WTC11 (cell line): ENCODE measurements at regions not wholly inside any gene's neighbourhood (a gene's known extent, or its start where the extent isn't known, plus 50 kb on each side); places are given as distances from the start of the nearest gene placed in this dataset.

ENCODE experiments used
- ATAC-seq: fragments of 200-7000 bp; cut with Tn5 transposase; 2 replicates; pipeline ENCODE4 v1.10.0; 2021; ENCODE audit warnings: mild to moderate bottlenecking, moderate library complexity
- CTCF ChIA-PET: fragments of 300-600 bp; sonication (Branson Sonifier 250); formaldehyde crosslinking; loops from one replicate; lab custom pipeline; 2021; ENCODE audit warnings: antibody characterized with exemption; lab: Charles Lee
- POLR2A ChIA-PET: fragments of 350-600 bp; sonication (Branson Sonifier 250); formaldehyde crosslinking; loops from one replicate; lab custom pipeline; 2021; ENCODE audit warnings: antibody characterized with exemption; lab: Charles Lee
- DNase-seq: peaks from one replicate; pipeline ENCODE4 v3.0.0; 2021; ENCODE audit warnings: low spot score
- H3K27ac Mint-ChIP-seq: 2 replicates; pipeline ENCODE4 v1.8.0; 2021; ENCODE audit warnings: mixed read lengths
- H3K27me3 Mint-ChIP-seq: 2 replicates; pipeline ENCODE4 v1.8.0; 2021; ENCODE audit warnings: low read depth, mild to moderate bottlenecking, moderate library complexity, mixed read lengths
- H3K36me3 Mint-ChIP-seq: 2 replicates; pipeline ENCODE4 v1.8.0; 2021; ENCODE audit warnings: mixed read lengths
- H3K4me1 Mint-ChIP-seq: 2 replicates; pipeline ENCODE4 v1.8.0; 2022; ENCODE audit warnings: mixed read lengths
- H3K4me3 Mint-ChIP-seq: 2 replicates; pipeline ENCODE4 v1.8.0; 2021; ENCODE audit warnings: mild to moderate bottlenecking, moderate library complexity, mixed read lengths
- H3K9me3 Mint-ChIP-seq: 2 replicates; pipeline ENCODE4 v1.8.0; 2021; ENCODE audit warnings: mixed read lengths
- AFF4 ChIP-seq: sonication (generic); formaldehyde crosslinking; IDR thresholded peaks from 2 replicates; pipeline ENCODE4 v1.8.1; 2023; ENCODE audit warnings: mild to moderate bottlenecking, missing genetic modification reagents, borderline replicate concordance
- CDX4 ChIP-seq: fragments of 250-450 bp; sonication (Bioruptor Pico); IDR thresholded peaks from 2 replicates; pipeline ENCODE4 v1.9.0; 2021; ENCODE audit warnings: moderate library complexity, mild to moderate bottlenecking, inconsistent platforms, borderline replicate concordance
- CREM ChIP-seq: sonication (generic); formaldehyde crosslinking; IDR thresholded peaks from 2 replicates; pipeline ENCODE4 v1.8.1; 2022; ENCODE audit warnings: mild to moderate bottlenecking, missing genetic modification reagents, moderate library complexity
- CTCF ChIP-seq: fragments of 200-600 bp; IDR thresholded peaks from 2 replicates; pipeline ENCODE4 v1.8.0; 2022; ENCODE audit warnings: antibody characterized with exemption
- E2F1 ChIP-seq: sonication (generic); formaldehyde crosslinking; IDR thresholded peaks from 2 replicates; pipeline ENCODE4 v1.8.0; 2022; ENCODE audit warnings: mild to moderate bottlenecking, missing genetic modification reagents
- ELF4 ChIP-seq: sonication (generic); formaldehyde crosslinking; IDR thresholded peaks from 2 replicates; pipeline ENCODE4 v1.8.1; 2022; ENCODE audit warnings: low read depth, mild to moderate bottlenecking, moderate library complexity, missing genetic modification reagents
- JAZF1 ChIP-seq: fragments of 250-450 bp; sonication (Bioruptor Pico); IDR thresholded peaks from 2 replicates; pipeline ENCODE4 v1.9.0; 2021; ENCODE audit warnings: moderate library complexity, mild to moderate bottlenecking, inconsistent platforms
- MAX ChIP-seq: sonication (generic); formaldehyde crosslinking; IDR thresholded peaks from 2 replicates; pipeline ENCODE4 v1.8.0; 2022; ENCODE audit warnings: mild to moderate bottlenecking, missing genetic modification reagents
- NR1H2 ChIP-seq: sonication (generic); formaldehyde crosslinking; IDR thresholded peaks from 2 replicates; pipeline ENCODE4 v1.9.0; 2021; ENCODE audit warnings: mild to moderate bottlenecking, moderate library complexity, missing genetic modification reagents
- NR2C2 ChIP-seq: sonication (generic); formaldehyde crosslinking; IDR thresholded peaks from 2 replicates; pipeline ENCODE4 v1.8.0; 2022; ENCODE audit warnings: mild to moderate bottlenecking, missing genetic modification reagents
- NR3C1 ChIP-seq: sonication (generic); formaldehyde crosslinking; conservative IDR thresholded peaks from 2 replicates; pipeline ENCODE4 v1.8.1; 2023; ENCODE audit warnings: low read depth, mild to moderate bottlenecking, missing genetic modification reagents
- TEAD1 ChIP-seq: sonication (generic); formaldehyde crosslinking; IDR thresholded peaks from 2 replicates; pipeline ENCODE4 v1.8.0; 2022; ENCODE audit warnings: mild to moderate bottlenecking, missing genetic modification reagents
- TP53 ChIP-seq: sonication (generic); formaldehyde crosslinking; IDR thresholded peaks from 2 replicates; pipeline ENCODE4 v1.8.1; 2023; ENCODE audit warnings: mild to moderate bottlenecking, missing genetic modification reagents
- ZNF317 ChIP-seq: sonication (generic); formaldehyde crosslinking; IDR thresholded peaks from 2 replicates; pipeline ENCODE4 v1.8.1; 2023; ENCODE audit warnings: low read depth, mild to moderate bottlenecking, moderate library complexity, missing genetic modification reagents, borderline replicate concordance
- ZNF425 ChIP-seq: fragments of 250-450 bp; sonication (Bioruptor Pico); conservative IDR thresholded peaks from 2 replicates; pipeline ENCODE4 v1.9.0; 2021; ENCODE audit warnings: mild to moderate bottlenecking
- TF ChIP-seq, protein P1 (sequence below): sonication (generic); formaldehyde crosslinking; conservative IDR thresholded peaks from 2 replicates; pipeline ENCODE4 v1.8.1; 2023; ENCODE audit warnings: mild to moderate bottlenecking, low read depth, missing genetic modification reagents, moderate library complexity

DNA sequence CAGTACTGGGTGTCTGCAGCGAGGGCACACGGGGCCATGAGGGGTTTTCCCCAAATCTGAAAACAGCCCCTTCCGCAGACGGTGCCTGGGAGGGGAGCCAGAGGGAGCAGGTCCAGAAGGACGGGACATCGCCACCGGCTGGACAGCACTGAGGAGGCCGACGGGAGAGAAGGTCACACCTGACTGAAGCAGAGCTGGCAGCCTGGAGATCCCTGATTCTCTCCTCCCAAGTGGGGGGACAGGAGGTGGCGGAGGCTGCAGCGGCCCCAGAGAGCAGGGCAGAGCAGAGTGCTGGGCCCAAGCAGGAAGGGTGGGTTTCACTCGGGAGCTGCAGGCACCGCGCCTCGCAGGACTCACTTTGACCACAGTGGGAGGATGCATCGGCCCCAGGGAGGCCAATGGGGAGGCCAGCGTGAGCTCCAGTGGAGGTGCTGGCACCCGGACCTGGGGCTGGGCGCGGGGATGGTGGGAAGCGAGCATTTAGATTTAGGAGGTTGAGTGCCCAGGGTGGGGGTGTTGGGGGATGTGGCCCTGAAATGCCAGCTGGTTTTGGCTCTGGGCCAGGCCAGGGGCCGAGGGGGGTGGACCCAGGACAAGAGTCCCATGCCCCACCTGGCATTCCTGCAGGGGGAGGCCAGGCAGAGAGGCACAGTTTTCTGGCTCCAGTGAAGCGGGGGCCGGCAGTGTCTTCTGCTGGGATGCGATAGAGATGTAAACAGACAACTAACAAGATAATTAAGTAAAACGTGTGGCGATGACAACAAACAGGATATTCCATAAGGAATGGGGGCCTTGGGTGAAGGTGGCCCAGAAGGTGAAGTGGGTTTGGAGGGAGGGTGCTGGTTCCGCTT, 92.3 kb upstream of the FGF3 start:
- POLR2A ChIA-PET = no interaction called here
- TF ChIP-seq E2F1 (CRISPR knock-in tag) (no peak), NR3C1 (CRISPR knock-in tag) (no peak), NR2C2 (CRISPR knock-in tag) (no peak), ELF4 (CRISPR knock-in tag) (no peak), CREM (CRISPR knock-in tag) (no peak), ZNF425 (CRISPR knock-in tag) (no peak), JAZF1 (CRISPR knock-in tag) (no peak), TEAD1 (CRISPR knock-in tag) (no peak)
- TF ChIP-seq, protein P1, sequence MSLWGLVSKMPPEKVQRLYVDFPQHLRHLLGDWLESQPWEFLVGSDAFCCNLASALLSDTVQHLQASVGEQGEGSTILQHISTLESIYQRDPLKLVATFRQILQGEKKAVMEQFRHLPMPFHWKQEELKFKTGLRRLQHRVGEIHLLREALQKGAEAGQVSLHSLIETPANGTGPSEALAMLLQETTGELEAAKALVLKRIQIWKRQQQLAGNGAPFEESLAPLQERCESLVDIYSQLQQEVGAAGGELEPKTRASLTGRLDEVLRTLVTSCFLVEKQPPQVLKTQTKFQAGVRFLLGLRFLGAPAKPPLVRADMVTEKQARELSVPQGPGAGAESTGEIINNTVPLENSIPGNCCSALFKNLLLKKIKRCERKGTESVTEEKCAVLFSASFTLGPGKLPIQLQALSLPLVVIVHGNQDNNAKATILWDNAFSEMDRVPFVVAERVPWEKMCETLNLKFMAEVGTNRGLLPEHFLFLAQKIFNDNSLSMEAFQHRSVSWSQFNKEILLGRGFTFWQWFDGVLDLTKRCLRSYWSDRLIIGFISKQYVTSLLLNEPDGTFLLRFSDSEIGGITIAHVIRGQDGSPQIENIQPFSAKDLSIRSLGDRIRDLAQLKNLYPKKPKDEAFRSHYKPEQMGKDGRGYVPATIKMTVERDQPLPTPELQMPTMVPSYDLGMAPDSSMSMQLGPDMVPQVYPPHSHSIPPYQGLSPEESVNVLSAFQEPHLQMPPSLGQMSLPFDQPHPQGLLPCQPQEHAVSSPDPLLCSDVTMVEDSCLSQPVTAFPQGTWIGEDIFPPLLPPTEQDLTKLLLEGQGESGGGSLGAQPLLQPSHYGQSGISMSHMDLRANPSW (CRISPR knock-in tag) = no peak
- no peak overlapping the region for H3K4me3 Mint-ChIP-seq
- DNase-seq (peak; percentile 14), ATAC-seq (no peak)
- H3K4me1 Mint-ChIP-seq = no peaks in the 10 kb centered on the region
- no peak overlapping the region; the same call in 1 of the 2 replicates for H3K27ac Mint-ChIP-seq
- H3K27me3 Mint-ChIP-seq = peaks cover 13% of the 10 kb centered on the region
- CTCF ChIA-PET = interaction anchor here (0.6 to 12.0 kb wide), 20 partner anchors 8 to 285 kb away, joined by 3 to 74 read pairs (median 6); no protein-coding TSS in a partner anchor
- H3K9me3 Mint-ChIP-seq = no peaks in the 10 kb centered on the region
- H3K36me3 Mint-ChIP-seq = no peaks in the 10 kb centered on the region

DNA sequence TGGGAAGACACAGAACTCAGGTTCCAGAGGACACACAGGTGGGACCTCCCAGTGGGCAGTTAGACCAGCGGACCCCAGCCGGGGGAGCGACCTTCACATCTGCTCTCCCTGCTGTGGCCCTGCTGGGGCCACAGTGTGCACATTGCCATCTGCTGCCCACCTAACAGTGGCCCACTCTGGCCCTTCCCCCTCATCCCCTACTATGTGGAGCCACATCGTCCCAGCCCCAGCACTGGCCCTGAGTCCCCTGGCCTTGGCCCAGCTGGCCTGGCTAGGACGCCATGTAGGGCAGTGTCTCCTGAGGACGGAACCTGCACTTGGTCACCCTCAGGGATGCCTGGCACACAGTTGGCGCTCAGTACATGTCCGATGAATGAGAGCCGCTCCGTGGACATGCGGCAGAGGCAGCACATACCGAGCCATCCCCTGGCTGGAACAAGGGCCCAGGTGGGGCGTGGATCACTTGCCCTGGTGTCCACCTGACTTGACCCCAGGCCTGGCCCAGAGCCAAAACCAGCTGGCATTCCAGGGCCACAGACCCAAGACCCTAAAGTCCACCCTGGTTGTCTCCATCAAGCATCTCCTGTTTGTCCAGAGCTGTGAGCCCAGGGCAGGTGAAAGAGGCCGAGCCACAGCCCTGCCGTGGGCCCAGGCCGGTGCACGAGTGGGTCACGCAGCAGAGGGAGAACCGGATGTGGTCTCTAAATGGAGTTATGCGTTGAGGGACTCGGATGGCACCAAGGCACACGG, 93.1 kb upstream of the FGF3 start:
- POLR2A ChIA-PET = no interaction called here
- Mint-ChIP-seq H3K4me3 (no peak overlapping the region), H3K27me3 (peaks cover 18% of the 10 kb centered on the region), H3K36me3 (no peaks in the 10 kb centered on the region), H3K9me3 (no peaks in the 10 kb centered on the region), H3K27ac (no peak overlapping the region), H3K4me1 (no peaks in the 10 kb centered on the region)
- ATAC-seq (no peak), DNase-seq (peak; percentile 7)
- CTCF ChIA-PET = interaction anchor here (0.5 to 12.0 kb wide), 18 partner anchors 12 to 284 kb away, joined by 3 to 74 read pairs (median 4); no protein-coding TSS in a partner anchor
- TF ChIP-seq CDX4 (CRISPR knock-in tag) (no peak), MAX (CRISPR knock-in tag) (no peak), TP53 (CRISPR knock-in tag) (no peak), ZNF317 (no peak), CTCF (no peak), E2F1 (CRISPR knock-in tag) (no peak), AFF4 (CRISPR knock-in tag) (no peak), NR1H2 (CRISPR knock-in tag) (no peak)
